ENCODE measurements at regions not wholly inside any gene's neighbourhood (a gene's known extent, or its start where the extent isn't known, plus 50 kb on each side); places are given as distances from the start of the nearest gene placed in this dataset.
"Not testable (repeated sequence)": the region's sequence is repeated elsewhere in the genome, so short reads cannot be mapped to it uniquely, and the experiment has no call there.

DNA sequence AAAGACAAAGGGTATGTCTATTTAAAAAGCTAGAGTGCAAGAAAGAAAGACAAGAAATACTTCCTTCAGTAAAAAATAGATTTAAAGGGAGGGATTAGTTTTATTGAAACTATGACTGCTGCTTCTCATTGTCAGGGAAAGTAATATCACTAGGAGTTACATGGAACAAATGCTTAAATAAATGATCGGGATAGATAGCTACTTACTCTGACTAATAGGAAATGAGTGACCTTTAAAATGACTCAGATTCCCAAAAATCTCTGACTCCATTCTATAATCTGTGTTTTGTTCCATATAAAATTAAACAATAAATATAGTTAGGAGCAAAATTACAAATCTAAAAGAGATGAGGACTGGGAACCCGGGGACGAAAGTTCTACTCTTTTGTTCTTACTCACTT is 669.3 kb downstream of the NR4A2 start:
- DNase-seq = no peak

DNA sequence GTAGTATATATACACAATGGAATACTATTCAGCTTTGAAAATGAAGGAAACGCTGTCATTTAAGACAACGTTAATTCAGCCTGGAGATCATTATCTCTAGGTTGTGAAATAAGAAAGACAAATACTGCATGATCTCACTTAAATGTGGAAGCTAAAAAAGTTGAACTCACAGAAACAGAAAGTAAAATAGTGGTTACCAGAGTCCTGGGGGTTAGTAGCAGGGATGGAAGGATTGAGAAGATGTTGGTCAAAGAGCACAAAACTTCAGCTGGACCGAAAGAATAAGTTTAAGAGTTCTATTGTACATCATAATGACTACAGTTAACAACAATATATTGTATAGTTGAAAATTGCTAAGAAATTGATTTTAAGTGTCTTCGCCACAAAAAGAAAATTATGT is 670.3 kb downstream of the NR4A2 start:
- no peak for DNase-seq

DNA sequence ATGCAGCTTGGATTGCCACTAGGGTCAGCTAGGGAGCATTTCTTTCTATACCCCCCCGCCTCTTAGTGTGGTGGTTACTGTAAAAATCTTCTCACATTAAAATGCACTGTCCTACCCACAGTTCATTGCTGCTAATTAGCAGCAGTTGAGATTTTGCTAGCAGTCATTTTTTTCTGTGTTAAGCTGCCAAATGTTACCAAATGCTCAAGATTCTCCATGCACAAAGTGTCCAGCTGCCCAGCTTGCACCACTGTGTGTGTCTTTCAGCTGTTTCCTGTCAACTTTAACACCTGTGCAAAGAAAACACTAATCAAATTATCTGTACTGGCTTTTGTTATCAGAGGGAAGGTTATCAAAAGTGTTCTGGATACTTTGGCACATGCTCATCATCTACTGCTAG is 679.3 kb downstream of the NR4A2 start:
- DNase-seq = no peak

DNA sequence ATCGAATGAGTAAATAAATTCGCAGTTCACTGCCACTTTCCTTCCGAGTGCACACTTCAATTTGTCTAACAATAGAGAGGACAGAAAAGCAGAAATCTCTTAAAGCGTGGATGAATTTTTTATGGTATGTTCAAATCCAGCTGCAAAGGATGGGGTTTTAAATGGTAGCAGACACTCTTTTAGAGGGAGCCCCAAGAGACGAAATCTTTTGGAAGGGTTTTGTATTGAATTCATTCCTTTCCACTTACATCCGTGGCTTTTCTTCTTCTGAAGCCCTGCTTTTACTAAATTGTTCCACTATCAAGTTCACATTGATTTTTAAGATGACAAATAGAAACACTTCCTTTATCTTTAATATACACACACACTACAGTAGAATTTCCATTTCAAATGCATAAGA is 680.7 kb downstream of the NR4A2 start:
- DNase-seq = no peak

DNA sequence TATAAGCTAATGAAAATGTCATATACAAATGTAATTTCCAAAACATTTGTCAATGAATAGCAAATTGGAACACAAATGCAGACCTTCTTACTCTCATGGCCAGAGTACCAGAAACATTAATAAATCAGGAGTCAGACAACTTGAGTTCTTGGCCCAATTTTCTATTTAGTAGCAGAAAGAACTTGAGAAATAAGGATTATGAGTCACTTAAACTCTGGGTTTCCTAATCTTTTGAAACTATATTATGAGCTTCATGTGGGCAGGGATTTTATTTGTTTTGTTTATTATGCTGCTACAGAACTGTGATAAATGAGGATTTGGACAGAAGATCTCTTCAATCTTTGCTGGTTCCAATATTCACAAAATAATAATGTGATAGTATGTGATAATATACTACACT is 686.7 kb downstream of the NR4A2 start:
- DNase-seq = no peak

DNA sequence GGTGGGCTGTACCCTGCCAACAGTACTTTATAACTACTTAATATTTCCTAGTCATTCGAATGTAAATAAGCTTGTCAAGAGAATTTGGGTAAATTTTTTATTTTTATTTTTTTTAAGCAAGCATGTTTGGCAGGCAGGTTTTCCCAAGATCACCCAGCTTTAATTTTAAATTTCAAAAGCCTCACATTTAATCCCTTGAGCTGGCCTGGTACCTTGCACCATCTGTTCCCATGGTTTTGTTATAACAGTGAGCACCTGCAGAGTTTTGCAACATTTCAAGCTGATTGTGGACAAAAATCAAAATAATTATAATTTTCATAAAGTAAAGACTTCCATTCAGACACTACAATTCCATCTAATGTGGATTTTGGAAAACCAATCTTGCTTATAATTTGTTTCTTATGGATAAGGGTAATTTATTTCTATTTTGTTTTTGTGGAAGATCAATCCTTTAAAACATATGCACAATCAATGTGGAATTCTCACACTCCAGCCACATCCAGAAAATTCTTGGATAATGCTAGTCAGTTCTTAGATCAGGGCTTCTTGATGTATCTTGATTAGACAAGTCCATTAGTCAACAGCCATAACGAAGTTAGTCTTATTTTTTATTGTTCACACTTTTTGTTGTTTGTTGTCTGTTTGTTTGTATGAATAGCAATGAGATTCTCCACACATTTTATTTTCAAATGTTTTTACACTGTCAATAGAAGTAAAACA is 689.3 kb downstream of the NR4A2 start:
- DNase-seq = no peak

DNA sequence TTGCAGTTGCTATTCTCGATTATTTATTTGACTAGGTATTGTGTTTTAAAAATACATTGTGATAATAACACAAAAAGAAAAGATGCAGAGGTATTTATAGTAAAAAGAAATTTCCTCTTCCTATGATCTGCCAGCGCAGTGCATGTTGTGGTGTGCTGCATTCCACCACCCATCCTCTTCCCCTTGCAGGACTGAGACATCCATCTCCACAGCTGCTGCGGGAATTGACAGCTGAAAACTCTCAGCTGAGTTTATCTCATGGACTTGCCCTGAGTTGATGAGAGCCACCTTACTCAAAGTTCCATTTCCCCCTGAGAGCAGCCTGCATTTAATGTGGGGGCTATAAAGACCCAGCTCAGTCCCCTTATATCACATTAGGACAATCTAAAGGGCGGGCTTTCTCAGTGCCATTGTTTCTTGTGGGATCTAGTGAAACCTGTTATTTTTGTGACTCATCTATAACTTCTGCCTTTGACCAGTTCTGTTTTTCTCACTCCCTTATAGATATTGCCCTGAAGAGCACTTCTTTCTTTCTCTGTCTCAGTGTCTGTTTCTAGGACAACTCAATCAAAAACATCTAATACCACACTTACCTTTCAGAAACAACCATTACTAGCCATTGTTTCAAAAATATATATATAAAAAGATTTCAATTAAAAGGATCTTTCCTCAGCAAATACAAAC is 698.5 kb downstream of the NR4A2 start:
- DNase-seq = no peak

DNA sequence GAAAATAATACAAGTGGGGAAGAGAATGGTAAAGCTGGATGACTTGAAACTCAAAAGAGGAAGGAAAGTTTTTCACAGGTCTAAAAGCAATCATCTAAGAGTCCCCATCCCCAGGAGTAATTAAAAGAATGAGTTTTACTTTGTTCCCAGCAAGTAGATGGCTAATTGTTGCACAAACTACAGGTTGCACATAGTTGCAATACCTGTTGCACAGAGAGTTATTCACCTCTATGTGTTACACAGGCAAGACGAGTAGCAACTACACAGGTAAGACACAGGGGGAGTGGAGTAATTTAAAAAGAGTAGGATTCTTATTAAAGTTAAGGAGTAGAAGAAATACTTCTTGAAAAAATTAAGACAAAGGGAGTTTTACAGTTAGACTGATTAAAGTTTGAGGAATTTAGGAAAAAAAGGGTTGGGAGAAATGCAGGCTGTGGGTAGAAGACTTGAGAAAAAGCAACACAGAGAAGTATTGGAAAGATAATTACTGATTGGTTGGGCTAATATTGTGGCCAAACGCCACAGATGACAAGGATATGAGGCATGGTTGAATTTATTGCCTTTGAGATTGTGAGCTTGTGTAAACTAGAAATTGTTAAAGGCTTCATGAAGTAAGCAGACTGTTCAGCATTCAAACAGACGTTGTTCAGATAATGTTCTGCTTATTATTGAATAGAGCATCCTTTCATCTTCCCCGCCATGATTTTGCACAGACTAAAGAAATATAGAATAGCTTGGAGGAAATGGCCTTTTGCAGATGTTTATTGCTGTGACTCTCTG is 699.3 kb downstream of the NR4A2 start:
- no peak for DNase-seq

DNA sequence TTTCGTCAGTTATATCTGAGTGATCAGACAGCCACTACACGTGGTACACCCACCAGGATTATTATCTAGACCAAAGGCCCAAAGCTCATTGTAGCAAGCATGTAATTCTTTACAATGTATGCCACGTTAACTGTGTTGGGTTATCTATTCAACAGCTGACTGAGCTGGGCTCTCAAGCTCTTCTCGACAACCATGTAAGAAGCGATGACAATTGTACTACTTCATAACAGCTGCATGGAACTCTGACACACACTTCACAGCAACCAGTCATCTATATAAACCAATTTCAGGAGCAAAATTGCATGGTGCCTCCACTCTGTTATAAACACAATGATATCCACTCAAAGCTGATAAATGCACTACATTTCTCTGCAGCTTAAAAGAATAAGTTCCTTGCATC is 701.8 kb downstream of the NR4A2 start:
- DNase-seq = no peak

DNA sequence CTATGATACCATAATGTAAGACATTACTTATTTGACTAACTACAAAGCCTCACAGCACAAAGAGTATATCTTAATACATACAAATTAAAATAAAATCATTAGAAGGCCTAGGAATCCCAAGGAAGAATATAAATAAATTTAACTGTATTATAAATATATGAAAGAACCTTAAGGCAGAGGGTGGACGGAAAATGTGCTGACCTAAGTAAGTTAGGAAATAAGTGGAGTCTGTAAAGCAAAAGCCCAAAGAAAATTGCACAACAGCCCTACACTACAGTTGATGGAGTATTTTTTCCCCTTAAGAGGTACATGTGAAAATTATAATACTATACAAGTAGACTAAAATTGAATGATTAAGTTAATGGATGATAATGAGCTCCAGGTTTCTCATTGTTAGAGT is 710.1 kb downstream of the NR4A2 start:
- no peak for DNase-seq

DNA sequence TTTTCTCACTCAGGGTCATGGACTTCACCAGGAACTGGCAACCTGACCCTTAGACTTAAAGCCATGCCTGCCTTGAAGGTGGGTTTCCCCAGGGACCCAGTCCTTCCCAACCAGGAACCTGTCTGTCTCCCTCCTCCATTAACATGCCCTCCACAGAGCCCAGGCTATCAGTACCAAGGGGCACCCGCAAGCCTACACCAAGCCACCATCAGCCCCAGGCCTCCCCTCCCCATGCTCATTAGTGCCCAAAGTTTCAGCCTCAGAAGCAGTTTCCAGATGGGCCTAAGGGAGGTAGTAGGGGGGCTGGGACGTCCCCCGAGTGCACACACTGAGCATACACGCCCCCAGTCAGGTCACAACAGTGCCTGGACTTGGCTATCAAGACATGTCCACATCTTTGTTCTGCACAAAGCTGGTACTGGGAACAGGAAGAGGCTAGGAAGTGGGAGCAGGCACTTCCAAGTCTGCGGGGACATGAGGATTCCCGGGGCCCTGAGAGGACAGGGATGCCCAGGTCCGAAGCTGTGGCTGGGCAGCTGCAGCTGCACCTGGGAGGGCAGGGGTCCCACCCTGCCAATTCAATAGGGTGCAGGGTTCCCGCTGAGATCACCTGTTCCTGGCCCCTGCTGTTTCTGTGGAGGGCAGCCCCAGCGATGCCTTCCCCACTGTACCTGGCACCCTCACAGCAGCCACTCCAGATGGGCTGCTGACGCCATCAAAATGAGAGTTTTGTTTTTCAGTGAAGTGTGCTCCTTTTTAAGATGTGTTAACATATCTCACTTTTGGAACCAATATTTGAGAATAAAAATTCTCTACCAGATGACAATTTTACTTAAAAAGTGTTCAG is 731.4 kb downstream of the NR4A2 start:
- DNase-seq = no peak

DNA sequence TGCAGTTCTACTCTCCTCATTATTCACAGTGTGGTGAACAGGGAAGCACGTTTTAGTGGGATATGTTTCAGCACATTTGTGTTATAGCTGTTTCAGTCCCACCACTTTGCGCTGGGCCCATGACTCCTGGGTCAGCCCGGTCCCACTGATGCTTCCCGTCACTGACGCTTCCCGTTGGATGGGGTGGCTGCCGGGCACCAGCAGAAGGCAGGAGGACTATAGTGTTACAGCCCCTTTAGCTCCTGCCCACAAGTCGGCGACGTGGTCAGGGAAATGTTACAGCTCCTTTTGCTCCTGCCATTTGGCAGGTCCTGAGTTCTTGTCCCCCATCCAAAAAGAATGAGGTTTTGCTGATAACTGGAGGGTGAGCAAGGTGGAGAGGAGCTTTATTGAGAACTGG is 732.2 kb downstream of the NR4A2 start:
- no peak for DNase-seq

DNA sequence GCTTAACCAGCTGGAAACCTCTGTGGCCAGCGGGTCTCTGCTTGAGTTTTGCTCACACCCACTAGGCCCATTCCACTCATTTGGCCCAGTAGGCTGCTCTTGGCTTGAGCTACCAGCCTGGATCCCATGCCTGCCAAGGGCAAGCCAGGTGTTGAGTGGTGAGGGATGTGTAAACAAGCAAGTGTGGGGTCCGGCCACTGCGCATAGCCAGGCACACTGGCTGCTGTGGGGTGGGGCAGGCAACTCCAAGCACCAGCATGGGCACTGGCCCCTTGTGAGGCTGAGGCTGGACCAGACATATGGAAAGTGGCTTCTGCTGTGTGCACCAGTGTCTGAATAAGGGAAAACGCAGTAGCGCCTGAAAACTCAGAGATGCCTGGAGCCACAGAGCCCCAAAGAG is 732.7 kb downstream of the NR4A2 start:
- no peak for DNase-seq

DNA sequence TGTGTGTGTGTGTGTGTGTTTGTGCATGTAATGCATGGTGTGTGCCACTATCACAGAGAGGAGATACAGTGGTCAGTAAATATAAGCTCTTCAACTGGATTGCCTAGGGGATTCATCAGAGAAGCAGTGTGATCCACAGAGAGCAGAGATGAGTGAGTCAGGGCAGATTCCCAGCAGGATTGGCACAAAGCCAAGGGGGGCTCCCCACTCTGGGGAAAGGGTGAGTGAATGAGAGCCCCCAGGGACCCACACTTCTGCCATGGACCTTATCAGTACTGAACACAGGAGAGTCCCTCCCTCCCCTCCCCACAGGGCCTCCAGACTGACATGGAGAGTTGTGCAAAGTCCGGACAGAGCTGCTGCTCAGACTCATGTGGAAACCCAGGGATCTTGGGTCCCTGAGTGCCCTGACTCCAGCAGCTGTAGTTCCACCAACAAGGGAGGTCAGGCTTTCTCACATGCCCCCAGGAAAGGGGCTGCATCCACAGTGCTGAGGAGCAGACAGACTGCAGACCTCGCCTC is 748.8 kb downstream of the NR4A2 start:
- DNase-seq = no peak

DNA sequence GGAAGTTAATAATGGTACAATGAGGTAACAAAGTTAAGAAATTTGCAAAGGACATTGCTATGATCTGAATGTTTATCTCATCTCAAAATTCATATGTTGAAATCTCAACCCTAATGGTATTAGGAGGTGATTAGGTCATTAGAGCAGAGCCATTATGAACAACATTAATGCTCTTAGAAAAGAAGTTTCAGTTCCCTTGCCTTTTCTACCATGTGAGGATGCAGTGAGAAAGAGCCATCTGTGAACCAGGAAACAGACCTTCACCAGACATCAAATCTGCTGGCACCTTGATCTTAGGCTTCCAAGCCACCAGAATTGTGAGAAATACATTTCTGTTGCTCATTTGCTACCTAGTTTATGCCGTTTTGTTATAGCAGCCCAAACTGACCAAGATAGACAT is 757.6 kb downstream of the NR4A2 start:
- DNase-seq = no peak

DNA sequence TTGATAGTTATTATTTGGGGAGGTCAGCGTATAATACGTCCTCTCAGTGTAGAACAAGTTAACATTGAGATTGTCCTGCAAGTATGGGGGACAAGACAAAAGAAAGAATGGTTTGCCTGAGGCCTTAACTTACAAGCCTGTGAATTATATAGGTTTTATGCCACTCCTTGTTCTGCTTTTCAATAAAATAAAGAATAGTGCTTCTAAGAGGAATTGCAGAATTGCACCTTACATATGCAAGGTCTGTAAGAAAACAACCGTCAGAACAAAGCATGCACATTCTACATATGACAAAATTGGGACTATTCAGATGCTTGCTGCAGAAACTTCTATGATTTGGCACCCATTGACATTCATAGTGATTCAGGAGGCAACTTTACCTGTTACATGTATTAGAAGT is 785.0 kb downstream of the NR4A2 start:
- DNase-seq = no peak

DNA sequence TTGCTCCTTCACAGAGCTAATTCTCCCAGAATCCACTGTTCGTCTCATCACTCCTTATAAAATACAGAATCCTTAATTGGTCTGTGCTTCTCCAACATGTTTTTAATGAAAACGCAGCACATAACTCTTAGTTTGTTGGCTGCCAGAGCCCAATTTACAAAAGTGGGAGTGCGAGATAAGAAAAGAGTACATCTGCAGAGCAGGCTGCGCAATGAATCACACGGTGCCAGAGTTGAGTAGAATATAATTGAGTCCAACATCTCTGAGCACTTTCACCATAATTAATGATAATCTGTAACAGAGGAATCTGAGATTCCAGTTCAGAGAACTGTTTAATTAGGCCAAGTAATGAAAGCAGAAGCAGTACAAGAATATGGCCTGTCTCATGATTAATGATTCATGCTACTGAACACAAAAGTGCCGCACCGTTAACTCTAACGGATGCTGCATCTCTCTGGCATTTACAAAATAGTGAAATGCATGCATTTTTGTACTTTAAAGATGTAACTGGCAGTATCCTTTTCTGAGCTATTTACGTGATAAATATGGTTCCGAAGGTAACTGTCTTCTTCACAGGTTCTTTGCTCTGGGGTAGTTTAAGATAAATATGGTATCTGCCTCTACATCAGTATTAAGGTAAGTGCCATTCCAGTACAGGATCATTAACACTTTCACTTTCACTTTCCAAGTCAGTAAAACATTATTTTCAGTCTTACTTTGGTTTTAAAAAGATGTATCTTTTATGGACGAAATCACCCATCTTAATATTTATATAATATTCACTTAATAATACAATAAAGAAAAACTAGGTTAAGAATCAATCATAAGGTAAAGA is 785.6 kb downstream of the NR4A2 start:
- no peak for DNase-seq

DNA sequence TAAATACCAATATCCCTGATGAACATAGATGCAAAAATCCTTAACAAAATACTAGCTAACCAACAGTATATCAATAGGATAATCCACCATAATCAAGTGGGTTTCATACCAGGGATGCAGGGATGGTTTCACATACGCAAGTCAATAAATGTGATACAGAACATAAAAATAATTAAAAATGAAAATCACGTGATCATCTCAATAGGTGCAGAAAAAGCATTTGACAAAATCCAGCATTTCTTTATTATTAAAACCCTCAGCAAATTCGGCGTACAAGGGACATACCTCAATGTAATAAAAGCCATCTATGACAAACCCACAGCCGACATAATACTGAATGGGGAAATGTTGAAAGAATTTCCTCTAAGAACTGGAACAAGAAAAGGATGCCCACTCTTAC is 793.5 kb downstream of the NR4A2 start:
- DNase-seq = not testable (repeated sequence)

DNA sequence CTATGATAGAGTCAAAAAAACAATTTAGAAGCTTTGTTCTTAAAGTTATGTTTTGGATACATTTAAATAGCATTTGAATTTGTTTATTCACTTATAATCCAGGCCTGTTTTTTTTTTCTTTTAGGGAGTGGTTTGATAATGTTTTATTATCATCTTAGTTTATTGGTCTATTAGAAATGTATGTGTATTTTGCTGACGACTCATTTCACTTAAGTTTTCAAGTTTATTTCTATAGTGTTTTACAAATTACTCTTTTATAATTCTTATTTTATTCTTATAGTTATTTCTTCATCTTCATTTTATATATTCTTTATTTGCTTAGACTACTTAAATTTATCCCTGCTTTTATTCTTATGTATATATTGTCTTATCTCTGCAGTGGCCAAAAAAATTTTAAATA is 804.5 kb downstream of the NR4A2 start:
- DNase-seq = no peak

DNA sequence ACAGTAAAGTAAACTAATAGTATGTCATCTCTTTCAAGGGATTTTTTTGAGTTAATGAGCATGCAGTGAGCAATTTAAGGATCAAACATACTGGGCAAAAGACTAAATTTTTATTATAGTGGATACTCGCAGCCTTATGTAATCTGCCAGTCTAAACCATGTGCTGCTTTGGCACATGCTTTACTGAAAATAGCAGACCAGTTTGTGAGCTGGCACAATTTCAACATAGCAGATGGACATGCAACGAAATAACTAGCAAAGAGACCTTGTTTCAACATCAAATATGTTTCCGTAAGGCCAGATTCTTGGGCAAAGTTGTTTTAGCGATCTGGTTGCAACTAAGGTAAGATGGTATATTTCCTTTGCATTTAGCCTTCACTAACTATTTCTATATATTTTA is 807.3 kb downstream of the NR4A2 start:
- no peak for DNase-seq

DNA sequence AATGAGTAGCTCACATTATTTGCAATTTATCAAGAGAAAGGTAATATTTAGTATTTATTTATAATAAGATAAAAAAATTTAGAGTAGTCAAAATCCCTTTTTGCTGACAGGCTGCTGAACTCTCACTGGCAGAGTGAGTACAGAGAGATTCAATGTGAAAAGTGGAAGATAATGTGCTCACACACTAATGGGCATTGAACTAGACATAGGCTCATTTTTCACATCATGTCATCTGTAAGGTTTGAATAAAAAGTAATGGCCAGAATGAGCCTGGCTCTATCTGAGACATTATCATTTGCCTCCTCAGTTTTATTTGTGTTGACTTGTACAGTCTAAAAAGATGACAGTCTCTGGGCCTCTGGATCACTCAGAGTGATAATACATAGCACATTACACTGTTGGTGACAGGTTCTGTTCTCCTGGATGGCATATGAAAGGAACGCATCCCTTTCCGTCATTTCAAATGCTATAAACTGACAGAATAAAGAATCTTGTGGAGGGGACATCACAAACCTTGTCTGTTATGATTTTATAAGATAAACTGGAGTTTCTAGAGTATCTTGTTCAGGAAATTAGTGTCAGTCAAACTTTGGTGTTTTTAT is 812.9 kb downstream of the NR4A2 start:
- DNase-seq = no peak

DNA sequence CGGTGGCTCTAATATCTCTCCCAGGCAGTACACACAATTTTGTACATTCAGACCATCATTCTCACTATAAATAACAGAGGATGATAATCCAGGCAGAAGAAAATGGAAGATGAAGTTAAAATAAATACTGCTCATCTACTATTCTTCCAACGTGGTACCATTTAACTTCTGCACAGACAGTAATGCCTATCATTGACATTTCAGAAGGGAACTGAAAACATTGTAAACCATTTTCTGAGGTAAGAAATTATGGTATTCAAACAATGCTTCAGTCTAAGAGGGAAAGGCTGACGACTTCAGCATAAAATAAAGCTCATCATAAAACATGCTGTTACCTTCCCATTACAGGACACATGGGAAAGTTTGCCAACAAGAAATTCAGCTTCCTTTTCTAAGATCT is 814.4 kb downstream of the NR4A2 start:
- DNase-seq = no peak

Data from activated CD4-positive, alpha-beta T cell treated with anti-CD3 and anti-CD28 coated beads for 4 hours (primary cell).